ENCODE measurements at regions not wholly inside any gene's neighbourhood (a gene's known extent, or its start where the extent isn't known, plus 50 kb on each side); places are given as distances from the start of the nearest gene placed in this dataset.

- DNase-seq (ENCODE audit: low spot score): no peak
Measured at GRCh38 chr3:18883571-18883970, 264.7 kb upstream of the KCNH8 start.

DNA sequence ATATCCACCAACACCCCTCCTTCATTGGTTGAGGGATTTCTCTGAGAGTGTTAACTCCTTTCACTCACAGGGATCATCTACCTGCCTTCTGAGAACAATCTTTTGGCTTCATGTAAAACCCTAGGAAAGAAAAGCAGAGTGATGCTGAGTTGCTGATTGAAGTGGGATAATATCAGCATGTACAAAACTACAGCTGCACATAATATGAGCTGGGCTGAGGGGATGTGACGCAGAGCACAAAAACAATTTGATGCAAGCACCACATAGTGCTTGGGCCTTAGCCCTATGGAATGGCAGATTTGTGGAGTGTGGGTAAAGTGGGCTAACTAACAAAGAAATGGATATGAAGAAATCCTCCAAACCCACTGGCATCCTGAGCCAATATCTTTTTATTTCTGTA lies 267.6 kb upstream of the KCNH8 start:
- no peak for DNase-seq (ENCODE audit: low spot score)

DNA sequence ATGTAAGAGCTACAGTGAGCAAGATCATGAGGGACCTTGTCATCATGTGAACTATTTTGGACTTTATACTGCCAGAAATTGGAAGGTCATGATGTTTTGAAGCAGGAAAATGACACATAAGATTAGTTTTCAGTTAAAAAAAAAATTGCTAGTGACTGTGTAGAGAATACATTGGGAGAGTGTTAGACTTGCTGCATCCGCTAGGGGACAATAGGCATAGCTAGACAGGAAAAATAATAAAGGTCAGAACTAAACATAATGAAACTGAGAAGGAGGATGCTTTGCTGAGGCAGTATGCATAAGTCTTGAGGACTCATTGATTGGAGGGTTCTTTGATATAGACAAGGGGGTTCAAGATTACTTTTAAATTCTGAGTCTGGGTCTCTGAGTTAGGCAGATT lies 275.8 kb upstream of the KCNH8 start:
- peak; percentile 9 for DNase-seq (ENCODE audit: low spot score)

- DNase-seq (ENCODE audit: low spot score): no peak
Measured at GRCh38 chr3:18870642-18871041, 277.7 kb upstream of the KCNH8 start.

DNA sequence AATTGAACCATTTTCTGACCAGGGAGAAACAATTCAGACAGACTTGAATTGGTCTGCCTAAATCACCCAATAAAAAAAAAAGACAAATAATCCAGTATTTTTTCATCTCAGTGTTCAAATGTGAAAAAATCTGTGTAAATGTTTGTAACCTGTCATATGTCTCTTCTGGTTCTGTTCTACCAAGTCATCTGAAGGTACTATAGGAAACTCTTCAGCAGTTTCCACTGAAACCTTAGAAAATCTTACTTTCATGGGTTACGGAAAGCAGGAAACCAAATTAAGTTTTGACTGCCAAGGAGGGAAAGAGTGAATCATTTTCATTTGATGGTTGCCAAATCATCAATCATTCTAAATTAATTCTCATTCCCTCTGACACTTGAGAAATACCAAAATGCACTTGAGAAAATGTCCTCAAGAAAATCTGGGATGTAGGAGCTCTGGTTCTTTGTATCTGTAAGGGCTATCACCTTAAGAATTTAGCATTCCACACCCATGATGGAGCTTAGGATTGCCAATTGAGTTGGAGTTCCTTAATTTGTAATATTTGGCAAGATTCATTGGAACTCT lies 278.2 kb upstream of the KCNH8 start:
- peak; percentile 26 for DNase-seq (ENCODE audit: low spot score)

DNA sequence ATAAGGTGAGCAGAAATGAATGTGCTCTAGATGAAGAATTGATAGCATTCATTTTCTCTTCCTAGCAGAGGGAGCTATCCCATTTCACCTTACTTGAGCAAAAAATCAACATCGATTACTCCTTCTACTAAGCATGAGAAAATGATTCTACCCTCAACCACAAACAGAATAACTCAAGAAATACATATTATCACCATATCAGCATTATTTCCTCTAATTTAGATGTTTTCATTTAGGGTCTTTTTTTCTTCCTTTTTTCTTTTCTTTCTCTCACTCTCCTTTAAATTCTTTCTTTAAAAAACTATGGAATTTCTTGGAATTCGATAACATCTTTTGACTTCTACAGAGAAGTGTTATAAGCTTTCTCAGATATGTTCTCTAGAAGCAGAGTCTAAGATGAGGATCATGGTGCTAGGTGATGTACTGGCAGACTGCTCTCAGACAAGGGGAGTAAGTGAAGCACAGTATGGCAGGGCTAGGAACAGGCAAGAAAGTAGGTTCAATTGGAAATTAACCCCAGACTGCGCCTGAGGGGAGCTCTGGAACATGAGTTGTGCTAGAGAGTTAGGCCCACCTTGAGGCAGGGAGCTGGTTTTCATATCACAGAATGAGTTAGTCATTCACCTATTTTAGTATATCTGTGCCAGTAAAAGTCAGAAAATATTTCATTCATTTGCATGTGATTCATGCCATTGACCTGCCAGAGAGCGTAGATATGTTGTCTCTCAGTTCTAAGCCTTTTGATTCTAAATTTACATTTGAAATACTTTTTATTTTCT lies 279.2 kb upstream of the KCNH8 start:
- DNase-seq (ENCODE audit: low spot score): no peak

GRCh38 chr3:18866899-18867298 lies 281.4 kb upstream of the KCNH8 start:
- no peak for DNase-seq (ENCODE audit: low spot score)

- no peak for DNase-seq (ENCODE audit: low spot score)
Measured at GRCh38 chr3:18864933-18865731, 283.2 kb upstream of the KCNH8 start.

DNA sequence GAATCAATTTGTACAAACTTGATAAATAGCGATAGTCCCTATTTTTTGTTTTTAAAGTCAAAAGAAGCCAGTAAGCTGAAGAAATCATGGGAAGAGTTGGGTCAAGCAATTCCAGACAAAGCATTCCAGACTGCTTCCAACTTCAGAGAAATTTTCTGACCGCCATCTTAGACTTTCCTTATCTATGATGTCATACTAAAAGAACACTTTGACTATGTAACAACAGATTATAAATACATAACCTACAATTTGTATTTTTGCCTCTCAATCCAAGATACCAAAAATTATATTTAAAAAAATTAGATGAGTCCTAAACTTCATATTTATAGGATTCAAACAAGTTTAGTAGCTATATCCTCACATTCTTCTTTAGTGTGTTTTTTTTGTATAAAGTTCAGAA lies 286.2 kb upstream of the KCNH8 start:
- DNase-seq (ENCODE audit: low spot score): no peak

GRCh38 chr3:18861137-18861536 lies 287.2 kb upstream of the KCNH8 start:
- no peak for DNase-seq (ENCODE audit: low spot score)

DNA sequence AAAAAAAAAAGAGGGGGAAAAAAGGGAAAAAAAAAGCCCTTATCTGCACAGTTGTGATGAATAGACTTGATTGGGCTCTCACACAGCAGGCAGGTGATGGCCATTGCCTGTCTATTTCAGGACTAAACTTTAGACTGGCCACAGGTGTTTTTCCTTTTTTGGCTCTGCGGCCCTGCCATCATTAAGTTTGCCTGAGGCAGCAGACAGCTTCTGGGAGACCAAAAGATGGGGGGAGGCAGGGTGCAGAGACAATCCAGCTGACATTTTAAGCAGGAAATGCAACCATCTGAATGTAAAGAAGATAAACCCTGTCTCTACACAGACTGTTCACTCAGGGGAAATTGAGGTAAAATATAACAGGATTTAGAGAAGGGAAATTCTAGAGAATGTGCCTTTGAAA lies 295.0 kb upstream of the KCNH8 start:
- no peak for DNase-seq (ENCODE audit: low spot score)

- peak; percentile 33 for DNase-seq (ENCODE audit: low spot score)
Measured at GRCh38 chr3:18847583-18848197, 300.6 kb upstream of the KCNH8 start.

GRCh38 chr3:18843983-18844382 lies 304.3 kb upstream of the KCNH8 start:
- DNase-seq (ENCODE audit: low spot score): no peak

DNA sequence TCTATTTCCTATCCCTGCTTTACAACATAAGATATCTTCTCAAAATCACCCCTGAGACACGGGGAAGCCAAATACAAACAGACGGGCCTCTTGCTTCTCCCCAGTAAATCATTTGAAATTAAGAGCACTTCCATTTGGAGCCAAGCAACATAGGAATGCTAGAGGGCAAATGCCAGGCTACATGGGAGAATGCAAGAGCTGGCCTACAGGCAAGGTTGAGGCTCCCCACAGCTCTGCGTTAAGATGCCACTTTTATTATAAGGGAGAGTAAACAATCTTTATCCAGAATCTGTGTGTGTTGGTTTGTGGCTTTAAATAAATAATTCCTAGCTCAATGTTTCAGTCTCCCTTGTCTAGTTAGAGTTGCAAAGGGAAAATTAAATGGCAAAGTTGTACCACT lies 305.1 kb upstream of the KCNH8 start:
- DNase-seq (ENCODE audit: low spot score): no peak

- no peak for DNase-seq (ENCODE audit: low spot score)
Measured at GRCh38 chr3:18841422-18842343, 306.6 kb upstream of the KCNH8 start.

DNA sequence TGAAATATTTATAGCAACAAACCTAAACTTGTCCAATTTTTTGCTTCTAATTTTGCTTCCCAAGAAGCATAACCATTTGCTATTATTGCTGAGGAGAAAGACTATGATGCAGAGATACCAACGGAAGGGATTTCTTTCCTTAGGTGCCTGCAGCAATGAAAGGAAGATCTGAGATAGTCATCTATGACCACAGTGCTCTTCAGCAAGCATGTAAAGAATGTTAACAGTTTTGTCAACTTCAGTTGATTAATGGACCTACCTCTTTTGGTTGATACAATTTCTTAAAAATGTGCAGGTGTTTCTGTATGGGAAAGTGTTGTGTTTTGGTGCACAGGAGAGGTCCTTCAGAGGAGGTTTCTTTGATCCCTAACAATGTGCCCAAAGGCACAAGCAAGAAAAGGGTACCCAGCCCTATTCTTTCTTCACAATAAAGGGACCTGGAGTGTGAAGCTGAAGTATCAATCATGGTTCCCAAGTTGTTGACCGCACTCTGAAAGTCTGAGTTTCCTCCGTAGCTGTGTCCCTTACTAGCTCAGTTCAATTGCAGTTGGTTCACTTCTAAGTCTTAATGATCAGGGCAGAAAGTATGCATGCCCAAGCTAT lies 307.7 kb upstream of the KCNH8 start:
- no peak for DNase-seq (ENCODE audit: low spot score)

DNA sequence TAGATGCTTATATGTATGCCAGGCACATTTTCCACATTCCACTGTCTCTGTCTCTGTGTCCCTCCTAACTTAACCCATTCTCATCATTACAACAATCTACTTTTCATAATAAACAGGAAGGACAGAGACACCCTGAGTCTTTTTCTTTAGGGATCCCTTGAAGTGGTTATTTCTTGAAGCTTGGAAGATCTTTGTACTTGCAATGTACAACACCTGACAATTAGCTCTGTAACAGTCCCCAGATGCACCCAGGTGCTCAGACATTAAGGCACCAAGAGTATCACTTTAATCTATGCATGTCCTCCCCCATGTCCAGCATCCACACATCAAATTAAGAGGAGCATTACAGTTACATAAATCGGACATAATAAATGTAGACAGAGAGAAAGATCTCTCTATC lies 309.6 kb upstream of the KCNH8 start:
- no peak for DNase-seq (ENCODE audit: low spot score)

GRCh38 chr3:18837137-18837755 lies 311.1 kb upstream of the KCNH8 start:
- no peak for DNase-seq (ENCODE audit: low spot score)

GRCh38 chr3:18835021-18835420 lies 313.3 kb upstream of the KCNH8 start:
- DNase-seq (ENCODE audit: low spot score): no peak

GRCh38 chr3:18830087-18830486 lies 318.2 kb upstream of the KCNH8 start:
- DNase-seq (ENCODE audit: low spot score): peak; percentile 13

DNA sequence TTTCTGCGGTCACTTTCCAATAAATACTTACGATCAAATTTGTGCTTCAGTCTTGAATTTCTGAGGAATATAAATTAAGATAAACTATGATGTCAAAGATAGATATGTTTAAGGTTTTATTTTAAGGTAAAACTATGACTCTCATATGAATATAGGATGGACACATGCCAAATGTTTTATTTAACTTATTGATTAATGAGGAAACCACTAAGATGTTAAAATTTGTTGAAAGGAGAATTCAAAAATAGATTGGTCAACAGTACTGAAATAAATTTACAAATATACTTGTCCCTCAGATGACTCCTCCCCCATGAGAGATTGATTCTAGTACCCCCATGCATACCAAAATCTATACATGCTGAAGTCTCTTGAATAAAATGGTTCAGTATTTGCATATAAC lies 319.7 kb upstream of the KCNH8 start:
- no peak for DNase-seq (ENCODE audit: low spot score)
